Naive B cell (primary cell): ENCODE measurements at regions not wholly inside any gene's neighbourhood (a gene's known extent, or its start where the extent isn't known, plus 50 kb on each side); places are given as distances from the start of the nearest gene placed in this dataset.
A peak's percentile ranks its signal among the peaks of the same experiment; 100 is the strongest.

Experiments used
- ATAC-seq, 2 donors: fragments of 150-1000 bp; cut with Tn5 transposase; 2 replicates each; pipeline ENCODE4 v1.10.0; 2021; ENCODE audit warnings: low read depth in 2 of 2, mild to moderate bottlenecking in 2 of 2, moderate library complexity in 2 of 2
- DNase-seq: peaks from one replicate; pipeline ENCODE4 v3.0.0; 2022
- H3K27ac Mint-ChIP-seq, 6 donors: one replicate each; pipeline ENCODE4 v1.8.0; 2020 to 2022; ENCODE audit warnings: mild to moderate bottlenecking in 6 of 6, mixed read lengths in 6 of 6, moderate library complexity in 5 of 6, inconsistent platforms in 2 of 6
- H3K27me3 Mint-ChIP-seq, 3 donors: one replicate each; pipeline ENCODE4 v1.8.0; 2021 to 2022; ENCODE audit warnings: mixed read lengths in 3 of 3, mild to moderate bottlenecking in 1 of 3
- H3K36me3 Mint-ChIP-seq, 2 donors: one replicate each; pipeline ENCODE4 v1.8.0; 2020 to 2022; ENCODE audit warnings: mixed read lengths in 2 of 2, inconsistent platforms in 1 of 2, mild to moderate bottlenecking in 1 of 2
- H3K4me1 Mint-ChIP-seq, 3 donors: one replicate each; pipeline ENCODE4 v1.8.0; 2020 to 2022; ENCODE audit warnings: mixed read lengths in 3 of 3, inconsistent platforms in 1 of 3, mild to moderate bottlenecking in 1 of 3, moderate library complexity in 1 of 3
- H3K4me3 Mint-ChIP-seq, 8 donors: one replicate each; pipeline ENCODE4 v1.8.0; 2020 to 2022; ENCODE audit warnings: mild to moderate bottlenecking in 8 of 8, mixed read lengths in 8 of 8, moderate library complexity in 8 of 8, inconsistent platforms in 2 of 8
- H3K9me3 Mint-ChIP-seq, 7 donors: one replicate each; pipeline ENCODE4 v1.8.0; 2020 to 2022; ENCODE audit warnings: mixed read lengths in 7 of 7, mild to moderate bottlenecking in 5 of 7, inconsistent platforms in 2 of 7, moderate library complexity in 1 of 7

DNA sequence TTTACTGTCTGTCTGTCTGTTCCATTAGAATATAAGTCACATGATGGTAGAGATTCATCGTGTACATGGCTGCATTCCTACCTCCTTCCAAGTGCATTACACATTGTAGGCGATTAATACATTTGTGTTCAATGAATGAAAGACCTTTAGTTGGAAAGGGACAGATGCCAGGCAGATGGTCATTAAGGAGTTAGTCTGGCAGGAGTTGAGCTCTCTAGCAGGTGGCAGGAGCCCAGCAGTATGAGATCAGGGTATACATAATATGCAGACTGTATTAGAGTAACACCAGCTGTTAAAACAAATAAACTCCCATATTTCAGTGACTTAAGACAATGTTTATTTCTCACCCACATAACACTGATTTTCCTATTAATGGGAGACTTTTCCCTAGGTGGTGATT is 147.7 kb upstream of the LARGE1 start:
- no peak overlapping the region for H3K4me3 Mint-ChIP-seq
- H3K9me3 Mint-ChIP-seq: peaks cover 0 to 2% (median 0%) of the 10 kb centered on the region in 7 donors
- ATAC-seq (no peak), DNase-seq (no peak)
- no peaks in the 10 kb centered on the region for H3K36me3 Mint-ChIP-seq
- no peak overlapping the region for H3K27ac Mint-ChIP-seq
- no peaks in the 10 kb centered on the region for H3K4me1 Mint-ChIP-seq
- H3K27me3 Mint-ChIP-seq: peaks cover 11 to 24% (median 19%) of the 10 kb centered on the region in 3 donors

DNA sequence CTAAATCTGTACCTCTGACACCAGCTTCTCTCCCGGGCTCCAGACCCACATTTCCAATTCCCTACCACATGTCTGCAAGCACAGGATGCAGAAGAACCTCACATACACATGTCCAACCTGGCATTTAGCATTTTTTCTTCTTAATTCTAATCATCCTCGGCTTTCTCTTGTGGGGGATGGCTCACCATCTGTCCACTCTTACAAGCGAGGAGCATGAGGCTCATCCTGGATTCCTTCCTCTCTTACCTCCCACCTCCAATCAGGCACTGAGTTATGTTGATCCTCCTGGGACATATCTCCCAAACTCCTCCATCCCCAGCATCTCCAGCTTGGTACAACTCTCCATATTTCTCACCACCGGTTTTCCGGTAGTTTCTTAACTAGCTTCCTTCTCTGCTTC is 149.8 kb upstream of the LARGE1 start:
- Mint-ChIP-seq H3K4me3 (no peak overlapping the region), H3K4me1 (no peaks in the 10 kb centered on the region)
- ATAC-seq: no peak

GRCh38 chr22:34070531-34070930 is 150.3 kb upstream of the LARGE1 start:
- Mint-ChIP-seq H3K27ac (no peak overlapping the region), H3K4me3 (no peak overlapping the region), H3K27me3 (peaks cover 17 to 26% (median 19%) of the 10 kb centered on the region in 3 donors), H3K36me3 (no peaks in the 10 kb centered on the region), H3K4me1 (no peaks in the 10 kb centered on the region), H3K9me3 (peaks cover 0 to 2% (median 0%) of the 10 kb centered on the region in 7 donors)
- DNase-seq (no peak), ATAC-seq (no peak)

More for the DNA sequence above, 149.8 kb upstream of the LARGE1 start:
- Mint-ChIP-seq H3K27ac (peak overlapping the region in 1 of 6 donors; percentile 80), H3K9me3 (peaks cover 0 to 2% (median 0%) of the 10 kb centered on the region in 7 donors), H3K27me3 (peaks cover 17 to 26% (median 19%) of the 10 kb centered on the region in 3 donors), H3K36me3 (no peaks in the 10 kb centered on the region)
- DNase-seq: no peak

GRCh38 chr22:34072585-34072984 is 152.3 kb upstream of the LARGE1 start:
- H3K36me3 Mint-ChIP-seq: no peaks in the 10 kb centered on the region
- H3K4me1 Mint-ChIP-seq: no peaks in the 10 kb centered on the region

GRCh38 chr22:34080433-34080832 is 160.2 kb upstream of the LARGE1 start:
- Mint-ChIP-seq H3K27me3 (peaks cover 7 to 10% (median 8%) of the 10 kb centered on the region in 3 donors), H3K4me1 (no peaks in the 10 kb centered on the region), H3K27ac (no peak overlapping the region), H3K36me3 (peaks cover 0 to under 1% of the 10 kb centered on the region in 2 donors), H3K4me3 (no peak overlapping the region), H3K9me3 (peaks cover 0 to 5% (median 3%) of the 10 kb centered on the region in 7 donors)
- ATAC-seq (no peak), DNase-seq (no peak)

More at GRCh38 chr22:34072585-34072984, 152.3 kb upstream of the LARGE1 start:
- peaks cover 12 to 26% (median 22%) of the 10 kb centered on the region in 3 donors for H3K27me3 Mint-ChIP-seq
- ATAC-seq: no peak
- no peaks in the 10 kb centered on the region for H3K9me3 Mint-ChIP-seq
- H3K27ac Mint-ChIP-seq: no peak overlapping the region
- no peak overlapping the region for H3K4me3 Mint-ChIP-seq
- no peak for DNase-seq

GRCh38 chr22:34096770-34097169 is 176.5 kb upstream of the LARGE1 start:
- ATAC-seq (no peak), DNase-seq (no peak)
- Mint-ChIP-seq H3K4me3 (no peak overlapping the region), H3K27ac (no peak overlapping the region), H3K27me3 (peaks cover 21 to 41% (median 37%) of the 10 kb centered on the region in 3 donors), H3K36me3 (peaks cover 0 to 13% of the 10 kb centered on the region in 2 donors), H3K9me3 (peaks cover 2 to 31% (median 6%) of the 10 kb centered on the region in 7 donors), H3K4me1 (peaks cover 0 to 5% (median 0%) of the 10 kb centered on the region in 3 donors)

DNA sequence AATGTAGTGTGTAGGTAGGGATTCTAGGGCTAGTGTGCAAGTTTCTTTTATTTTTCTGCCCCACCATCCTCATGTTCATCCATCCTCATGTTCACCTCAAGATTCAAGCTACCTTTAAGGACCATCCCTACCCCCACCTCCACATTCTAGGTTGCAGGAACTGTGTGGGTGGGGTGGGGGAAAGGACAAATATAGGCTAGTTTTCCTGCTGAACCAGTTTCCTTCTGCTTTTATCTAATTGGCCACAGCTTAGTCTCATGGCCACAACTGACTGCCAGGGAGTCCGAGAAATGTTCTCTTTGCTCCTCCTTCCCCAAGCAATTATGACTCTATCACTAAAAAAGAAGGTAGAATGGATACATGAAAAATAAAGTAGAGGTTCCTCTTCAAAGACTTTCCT is 179.0 kb upstream of the LARGE1 start:
- H3K36me3 Mint-ChIP-seq: peaks cover 0 to 13% of the 10 kb centered on the region in 2 donors
- H3K4me3 Mint-ChIP-seq: no peak overlapping the region
- peaks cover 2 to 31% (median 6%) of the 10 kb centered on the region in 7 donors for H3K9me3 Mint-ChIP-seq
- H3K27ac Mint-ChIP-seq: no peak overlapping the region
- H3K4me1 Mint-ChIP-seq: peaks cover 0 to 5% (median 0%) of the 10 kb centered on the region in 3 donors
- peaks cover 21 to 37% (median 34%) of the 10 kb centered on the region in 3 donors for H3K27me3 Mint-ChIP-seq
- ATAC-seq: no peak
- DNase-seq: no peak

GRCh38 chr22:34102633-34103032 is 182.4 kb upstream of the LARGE1 start:
- Mint-ChIP-seq H3K36me3 (peaks cover 0 to 4% of the 10 kb centered on the region in 2 donors), H3K9me3 (peaks cover 0 to 20% (median 4%) of the 10 kb centered on the region in 7 donors), H3K4me3 (no peak overlapping the region), H3K27ac (peak overlapping the region in 1 of 6 donors; percentile 42), H3K4me1 (peaks cover 0 to 9% (median 7%) of the 10 kb centered on the region in 3 donors), H3K27me3 (peaks cover 25 to 48% (median 30%) of the 10 kb centered on the region in 3 donors)
- DNase-seq (no peak), ATAC-seq (no peak)

- Mint-ChIP-seq H3K27me3 (peaks cover 16 to 37% (median 23%) of the 10 kb centered on the region in 3 donors), H3K4me3 (no peak overlapping the region), H3K27ac (peak overlapping the region in 1 of 6 donors; percentile 44), H3K36me3 (no peaks in the 10 kb centered on the region), H3K4me1 (peaks cover 0 to 7% (median 4%) of the 10 kb centered on the region in 3 donors), H3K9me3 (peaks cover 0 to 6% (median 0%) of the 10 kb centered on the region in 7 donors)
- no peak for ATAC-seq
- DNase-seq: peak; percentile 6
Measured at GRCh38 chr22:34105461-34106062, 185.3 kb upstream of the LARGE1 start.

DNA sequence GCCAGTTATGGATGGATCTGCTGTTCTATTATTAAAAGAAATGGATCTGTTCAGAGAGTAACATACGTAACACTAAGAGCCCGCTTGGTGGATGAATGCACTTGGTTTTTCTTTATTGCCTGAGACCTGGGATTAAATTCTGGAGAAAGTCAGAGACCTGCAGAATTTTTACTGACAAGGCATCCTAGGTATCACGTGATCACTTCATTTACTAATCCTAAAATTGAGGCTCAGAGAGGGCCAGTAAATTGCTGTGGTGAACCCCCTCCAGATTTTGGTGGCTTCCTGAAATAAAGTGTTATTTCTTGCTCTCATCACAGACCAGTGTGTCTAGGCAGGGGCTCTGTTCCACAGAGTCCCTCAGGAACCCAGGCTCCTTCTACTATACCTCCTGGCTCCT is 187.9 kb upstream of the LARGE1 start:
- peaks cover 0 to 7% (median 4%) of the 10 kb centered on the region in 3 donors for H3K4me1 Mint-ChIP-seq
- no peaks in the 10 kb centered on the region for H3K9me3 Mint-ChIP-seq
- H3K27ac Mint-ChIP-seq: peak overlapping the region in 1 of 6 donors; percentile 74
- H3K27me3 Mint-ChIP-seq: peaks cover 16 to 31% (median 19%) of the 10 kb centered on the region in 3 donors
- no peaks in the 10 kb centered on the region for H3K36me3 Mint-ChIP-seq
- no peak overlapping the region for H3K4me3 Mint-ChIP-seq
- ATAC-seq: no peak
- no peak for DNase-seq

DNA sequence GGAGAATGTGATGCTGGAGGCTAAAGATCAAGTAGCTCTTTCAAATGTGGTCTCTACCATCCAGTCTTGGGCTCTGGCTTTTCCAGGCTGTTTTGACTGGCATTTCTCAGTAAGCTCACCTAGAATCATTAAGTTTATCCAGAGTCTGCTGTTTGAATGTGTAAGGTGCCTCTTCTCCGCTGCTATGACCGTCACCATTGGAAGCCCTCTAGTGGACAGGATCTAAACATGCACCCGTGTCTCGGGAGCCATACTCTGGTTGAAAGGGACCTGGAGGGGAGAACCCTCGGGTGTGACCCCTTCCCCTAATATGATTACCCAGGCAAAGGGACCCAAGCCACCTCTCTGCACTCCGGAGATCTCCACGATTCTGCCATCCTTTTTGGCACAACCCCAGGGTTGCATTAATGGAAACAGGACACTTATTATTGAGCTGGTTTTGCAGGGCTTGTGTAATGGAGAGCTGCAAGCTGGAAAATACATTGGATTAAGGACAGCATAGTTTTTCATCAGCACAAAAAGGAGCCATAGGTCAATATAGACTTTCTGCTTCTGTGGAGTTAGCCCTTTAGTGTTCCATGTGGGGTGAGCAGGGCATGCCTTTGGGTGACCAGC is 191.0 kb upstream of the LARGE1 start:
- DNase-seq: peak; percentile 37
- no peaks in the 10 kb centered on the region for H3K36me3 Mint-ChIP-seq
- ATAC-seq: peak; percentile 56 to 70
- H3K27ac Mint-ChIP-seq: peak overlapping the region in 1 of 6 donors; percentile 5
- no peaks in the 10 kb centered on the region for H3K4me1 Mint-ChIP-seq
- no peaks in the 10 kb centered on the region for H3K9me3 Mint-ChIP-seq
- H3K4me3 Mint-ChIP-seq: no peak overlapping the region
- H3K27me3 Mint-ChIP-seq: peaks cover 6 to 21% (median 18%) of the 10 kb centered on the region in 3 donors

DNA sequence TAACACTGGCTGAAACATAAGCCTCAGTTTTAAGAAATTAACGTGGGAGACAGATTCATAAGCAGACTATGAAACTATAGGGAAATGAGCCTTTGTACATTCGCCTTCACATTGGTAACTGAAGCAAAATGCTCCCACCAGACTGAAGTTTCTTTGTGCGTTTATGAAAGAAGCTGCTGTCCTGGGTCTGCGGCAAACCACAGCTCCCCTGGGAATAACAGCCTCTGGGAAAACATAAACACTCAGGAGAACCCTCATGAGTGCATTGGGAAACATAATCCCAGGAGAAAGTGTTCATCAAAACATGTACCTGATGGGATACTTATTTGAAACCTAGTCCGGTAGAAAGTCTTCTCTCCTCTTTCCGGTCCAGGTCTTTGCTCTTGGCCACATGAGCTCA is 193.1 kb upstream of the LARGE1 start:
- H3K27me3 Mint-ChIP-seq: peaks cover 0 to 5% (median 0%) of the 10 kb centered on the region in 3 donors
- H3K27ac Mint-ChIP-seq: no peak overlapping the region
- H3K9me3 Mint-ChIP-seq: peaks cover 0 to 7% (median 4%) of the 10 kb centered on the region in 7 donors
- H3K36me3 Mint-ChIP-seq: no peaks in the 10 kb centered on the region
- ATAC-seq: no peak
- no peaks in the 10 kb centered on the region for H3K4me1 Mint-ChIP-seq
- no peak overlapping the region for H3K4me3 Mint-ChIP-seq
- DNase-seq: no peak

- no peaks in the 10 kb centered on the region for H3K36me3 Mint-ChIP-seq
- no peak overlapping the region for H3K4me3 Mint-ChIP-seq
- no peak for DNase-seq
- H3K27ac Mint-ChIP-seq: no peak overlapping the region
- no peak for ATAC-seq
- H3K27me3 Mint-ChIP-seq: peaks cover 0 to 5% (median 0%) of the 10 kb centered on the region in 3 donors
- H3K9me3 Mint-ChIP-seq: peaks cover 0 to 8% (median 6%) of the 10 kb centered on the region in 7 donors
- H3K4me1 Mint-ChIP-seq: no peaks in the 10 kb centered on the region
Measured at GRCh38 chr22:34114406-34114805, 194.1 kb upstream of the LARGE1 start.

DNA sequence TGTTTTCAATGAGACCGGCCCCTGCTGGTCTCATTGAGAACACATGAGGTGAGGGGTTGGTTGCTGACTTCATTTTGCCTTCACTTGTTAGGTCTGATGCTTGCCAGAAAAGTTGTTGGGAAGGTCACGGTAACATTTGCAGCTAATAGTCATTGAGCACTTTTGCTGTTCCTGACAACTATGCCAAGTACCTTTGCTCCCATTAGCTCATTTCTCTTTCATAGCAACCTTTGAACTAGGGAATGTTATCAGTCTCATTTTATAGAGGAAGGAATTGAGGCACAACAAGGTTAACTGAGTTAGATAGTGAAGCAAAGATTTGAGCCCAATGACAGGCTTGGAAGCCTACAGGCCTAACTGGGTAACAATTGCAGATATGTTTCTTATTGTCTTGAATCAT is 195.4 kb upstream of the LARGE1 start:
- Mint-ChIP-seq H3K4me3 (no peak overlapping the region), H3K36me3 (no peaks in the 10 kb centered on the region), H3K4me1 (no peaks in the 10 kb centered on the region), H3K27me3 (peaks cover 0 to 5% (median 0%) of the 10 kb centered on the region in 3 donors), H3K27ac (no peak overlapping the region), H3K9me3 (peaks cover 0 to 8% (median 7%) of the 10 kb centered on the region in 7 donors)
- DNase-seq: no peak
- no peak for ATAC-seq
